ENCODE measurements at regions not wholly inside any gene's neighbourhood (a gene's known extent, or its start where the extent isn't known, plus 50 kb on each side); places are given as distances from the start of the nearest gene placed in this dataset.
"Not testable (repeated sequence)": the region's sequence is repeated elsewhere in the genome, so short reads cannot be mapped to it uniquely, and the experiment has no call there.

- H3K27ac ChIP-seq (replicated peaks): no peak overlapping the region
- no peaks in the 10 kb centered on the region for H3K36me3 ChIP-seq
- no peak overlapping the region for H3K4me3 ChIP-seq
- no peaks in the 10 kb centered on the region for H3K4me1 ChIP-seq
- DNase-seq: no peak
- peaks cover 26% of the 10 kb centered on the region for H3K27me3 ChIP-seq (ENCODE audit: low read depth)
- intact Hi-C loops (cut with micrococcal nuclease): no loop called here
- no peak for TF ChIP-seq CTCF (IDR thresholded peaks at IDR 0.05; ENCODE audit: borderline replicate concordance)
- H3K9me3 ChIP-seq (replicated peaks): no peaks in the 10 kb centered on the region
These were observed 84.1 kb upstream of the PARD3 start for GRCh38 chr10:34899161-34899560.

- Histone ChIP-seq H3K36me3 (no peaks in the 10 kb centered on the region), H3K4me3 (no peak overlapping the region), H3K4me1 (no peaks in the 10 kb centered on the region), H3K9me3 (replicated peaks) (no peaks in the 10 kb centered on the region), H3K27ac (replicated peaks) (no peak overlapping the region), H3K27me3 (ENCODE audit: low read depth) (peaks cover 26% of the 10 kb centered on the region)
- no peak for DNase-seq
- TF ChIP-seq CTCF (IDR thresholded peaks at IDR 0.05; ENCODE audit: borderline replicate concordance): no peak
- intact Hi-C loops (cut with micrococcal nuclease): no loop called here
These were observed 80.9 kb upstream of the PARD3 start for GRCh38 chr10:34895977-34896376.

- peaks cover 26% of the 10 kb centered on the region for H3K27me3 ChIP-seq (ENCODE audit: low read depth)
- intact Hi-C loops (cut with micrococcal nuclease); H3K27ac ChIP-seq (replicated peaks); H3K36me3 ChIP-seq; H3K9me3 ChIP-seq (replicated peaks); H3K4me1 ChIP-seq; H3K4me3 ChIP-seq; DNase-seq: not testable (repeated sequence)
These were observed 80.0 kb upstream of the PARD3 start for GRCh38 chr10:34895046-34895445.

- H3K9me3 ChIP-seq (replicated peaks); H3K27ac ChIP-seq (replicated peaks); DNase-seq; H3K36me3 ChIP-seq; H3K4me1 ChIP-seq; H3K4me3 ChIP-seq; intact Hi-C loops (cut with micrococcal nuclease): not testable (repeated sequence)
- H3K27me3 ChIP-seq (ENCODE audit: low read depth): peaks cover 25% of the 10 kb centered on the region
These were observed 77.4 kb upstream of the PARD3 start for GRCh38 chr10:34892521-34892920.

- no peak overlapping the region for H3K27ac ChIP-seq (replicated peaks)
- no peaks in the 10 kb centered on the region for H3K4me1 ChIP-seq
- TF ChIP-seq CTCF (IDR thresholded peaks at IDR 0.05; ENCODE audit: borderline replicate concordance): no peak
- no peaks in the 10 kb centered on the region for H3K9me3 ChIP-seq (replicated peaks)
- intact Hi-C loops (cut with micrococcal nuclease): no loop called here
- no peaks in the 10 kb centered on the region for H3K36me3 ChIP-seq
- DNase-seq: no peak
- H3K4me3 ChIP-seq: no peak overlapping the region
- peaks cover 10% of the 10 kb centered on the region for H3K27me3 ChIP-seq (ENCODE audit: low read depth)
These were observed 75.8 kb upstream of the PARD3 start for GRCh38 chr10:34890939-34891338.

GRCh38 chr10:34889004-34889869, 74.1 kb upstream of the PARD3 start:
- intact Hi-C loops (cut with micrococcal nuclease): no loop called here

More at GRCh38 chr10:34889004-34889869, 74.1 kb upstream of the PARD3 start:
- Histone ChIP-seq H3K4me1 (no peaks in the 10 kb centered on the region), H3K36me3 (no peaks in the 10 kb centered on the region), H3K9me3 (replicated peaks) (no peaks in the 10 kb centered on the region), H3K27ac (replicated peaks) (no peak overlapping the region), H3K27me3 (ENCODE audit: low read depth) (no peaks in the 10 kb centered on the region), H3K4me3 (no peak overlapping the region)
- no peak for TF ChIP-seq CTCF (IDR thresholded peaks at IDR 0.05; ENCODE audit: borderline replicate concordance)
- no peak for DNase-seq

Measured in left ventricle myocardium inferior (tissue), 1 donor.